HG02981 (cell line): ENCODE measurements at regions not wholly inside any gene's neighbourhood (a gene's known extent, or its start where the extent isn't known, plus 50 kb on each side); places are given as distances from the start of the nearest gene placed in this dataset.

Experiments used
- ATAC-seq: cut with Tn5 transposase; IDR thresholded peaks from one replicate; pipeline ENCODE4 v1.9.1; 2021; ENCODE audit warnings: mild to moderate bottlenecking, moderate library complexity; ENCODE audit not compliant: unreplicated experiment

GRCh38 chr12:114741940-114742339 is 58.0 kb upstream of the TBX3 start:
- no peak for ATAC-seq

- ATAC-seq, result no peak
Measured at GRCh38 chr12:114740448-114740847, 56.5 kb upstream of the TBX3 start.

GRCh38 chr12:114738460-114739184 is 54.6 kb upstream of the TBX3 start:
- no peak for ATAC-seq

- ATAC-seq, result no peak
Measured at GRCh38 chr12:114735680-114736374, 51.9 kb upstream of the TBX3 start.

- ATAC-seq, result no peak
Measured at GRCh38 chr12:114735011-114735410, 51.0 kb upstream of the TBX3 start.

GRCh38 chr12:114733919-114734318 is 49.9 kb upstream of the TBX3 start:
- ATAC-seq, result no peak
